ENCODE measurements at regions not wholly inside any gene's neighbourhood (a gene's known extent, or its start where the extent isn't known, plus 50 kb on each side); places are given as distances from the start of the nearest gene placed in this dataset.

- no peak for TF ChIP-seq GLIS3 (CRISPR knock-in tag; IDR thresholded peaks at IDR 0.05)
- TF ChIP-seq ESRRG (CRISPR knock-in tag; IDR thresholded peaks at IDR 0.05): no peak
- no peak for TF ChIP-seq BACH2 (CRISPR knock-in tag; IDR thresholded peaks at IDR 0.05; ENCODE audit: borderline replicate concordance)
- TF ChIP-seq ZFP3 (CRISPR knock-in tag; IDR thresholded peaks at IDR 0.05): no peak
- no peak for TF ChIP-seq ZC3H10 (CRISPR knock-in tag; IDR thresholded peaks at IDR 0.05)
- TF ChIP-seq CSDC2 (CRISPR knock-in tag; IDR thresholded peaks at IDR 0.05): no peak
These were observed 1785.1 kb downstream of the MAT2B start for GRCh38 chr5:165290535-165290934.

Data from SK-N-SH treated with all-trans-retinoic acid at 6 μM for 48 hours (cell line).